GM23338 (cell line): ENCODE measurements at regions not wholly inside any gene's neighbourhood (a gene's known extent, or its start where the extent isn't known, plus 50 kb on each side); places are given as distances from the start of the nearest gene placed in this dataset.

Experiments used
- CREB1 ChIP-seq: fragments of 250-450 bp; sonication (Bioruptor Pico); IDR thresholded peaks from 2 replicates; pipeline ENCODE4 v1.5.0; 2020; ENCODE audit warnings: low read depth, mild to moderate bottlenecking, moderate library complexity
- EZH2 ChIP-seq: fragments of 200-600 bp; sonication (generic); IDR thresholded peaks from one replicate; pipeline ENCODE4 v1.8.0; 2017; ENCODE audit warnings: antibody characterized with exemption, mild to moderate bottlenecking, low read depth; ENCODE audit not compliant: unreplicated experiment
- EZH2phosphoT487 ChIP-seq: fragments of 200-600 bp; sonication (generic); IDR thresholded peaks from one replicate; pipeline ENCODE4 v1.8.1; 2018; ENCODE audit warnings: antibody characterized with exemption; ENCODE audit not compliant: unreplicated experiment
- NANOG ChIP-seq: IDR thresholded peaks from 2 replicates; pipeline ENCODE4 v1.6.1; 2016; ENCODE audit warnings: antibody characterized with exemption, borderline replicate concordance
- POLR2AphosphoS5 ChIP-seq: IDR thresholded peaks from 2 replicates; pipeline ENCODE4 v1.6.1; 2016; ENCODE audit warnings: antibody characterized with exemption, low read depth
- STAT1 ChIP-seq: IDR thresholded peaks from one replicate; pipeline ENCODE4 v1.6.1; 2016; ENCODE audit warnings: antibody characterized with exemption; ENCODE audit not compliant: unreplicated experiment
- ZNF114 ChIP-seq: fragments of 250-450 bp; sonication (Bioruptor Pico); IDR thresholded peaks from 2 replicates; pipeline ENCODE4 v1.5.0; 2020; ENCODE audit warnings: mild to moderate bottlenecking, moderate library complexity
- ZNF331 ChIP-seq: fragments of 250-450 bp; sonication (Bioruptor Pico); IDR thresholded peaks from 2 replicates; pipeline ENCODE4 v1.5.0; 2020; ENCODE audit warnings: low read depth, mild to moderate bottlenecking, moderate library complexity
- TF ChIP-seq, protein P1 (sequence below), 2 experiments: fragments of 200-600 bp in 1 of 2; sonication (generic) in 1 of 2; conservative IDR thresholded peaks; 2 replicates each; pipeline versions ENCODE4 v1.5.1 to v1.6.1; 2016 to 2017; ENCODE audit warnings: antibody characterized with exemption in 2 of 2, low read depth in 2 of 2, mild to moderate bottlenecking in 2 of 2, moderate library complexity in 1 of 2
- TF ChIP-seq, protein P2 (sequence below): IDR thresholded peaks from one replicate; pipeline ENCODE4 v1.6.1; 2018; ENCODE audit warnings: antibody characterized with exemption; ENCODE audit not compliant: unreplicated experiment
- TF ChIP-seq, protein P3 (sequence below): IDR thresholded peaks from 2 replicates; pipeline ENCODE4 v1.6.1; 2016; ENCODE audit warnings: antibody characterized with exemption

DNA sequence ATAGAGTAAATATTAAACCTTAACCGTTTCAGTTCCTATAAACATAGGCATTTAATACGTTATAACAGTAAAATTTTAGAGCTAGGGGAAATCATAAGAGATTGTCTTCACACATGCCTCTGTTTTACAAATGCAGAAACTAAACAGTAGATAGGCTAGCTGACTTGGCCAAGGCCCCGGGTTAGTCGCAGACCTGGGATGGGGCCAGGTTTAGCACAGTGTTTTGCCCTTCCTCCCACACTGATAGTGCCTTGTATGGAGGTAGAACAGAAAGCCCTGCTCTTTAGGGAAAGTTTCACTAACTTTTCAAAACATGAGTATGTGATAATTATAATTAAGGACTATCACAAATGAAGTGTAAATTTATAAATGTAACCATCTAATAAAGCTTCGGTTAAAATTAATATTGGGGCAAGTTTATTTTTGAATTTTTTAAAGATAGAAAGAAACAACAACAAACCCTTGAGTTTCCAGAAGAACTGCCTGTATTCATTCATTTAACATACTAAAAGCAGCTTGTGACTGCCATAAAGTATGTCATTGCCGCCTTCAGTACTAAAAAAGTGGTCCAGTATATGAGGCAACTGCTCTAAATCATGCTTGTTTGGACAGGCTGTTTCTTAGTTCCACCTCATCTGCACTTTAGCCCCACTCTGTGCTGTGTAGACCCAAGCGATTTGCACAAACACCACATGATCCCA lies 62.5 kb upstream of the LOC128125822 start:
- TF ChIP-seq, protein P1, sequence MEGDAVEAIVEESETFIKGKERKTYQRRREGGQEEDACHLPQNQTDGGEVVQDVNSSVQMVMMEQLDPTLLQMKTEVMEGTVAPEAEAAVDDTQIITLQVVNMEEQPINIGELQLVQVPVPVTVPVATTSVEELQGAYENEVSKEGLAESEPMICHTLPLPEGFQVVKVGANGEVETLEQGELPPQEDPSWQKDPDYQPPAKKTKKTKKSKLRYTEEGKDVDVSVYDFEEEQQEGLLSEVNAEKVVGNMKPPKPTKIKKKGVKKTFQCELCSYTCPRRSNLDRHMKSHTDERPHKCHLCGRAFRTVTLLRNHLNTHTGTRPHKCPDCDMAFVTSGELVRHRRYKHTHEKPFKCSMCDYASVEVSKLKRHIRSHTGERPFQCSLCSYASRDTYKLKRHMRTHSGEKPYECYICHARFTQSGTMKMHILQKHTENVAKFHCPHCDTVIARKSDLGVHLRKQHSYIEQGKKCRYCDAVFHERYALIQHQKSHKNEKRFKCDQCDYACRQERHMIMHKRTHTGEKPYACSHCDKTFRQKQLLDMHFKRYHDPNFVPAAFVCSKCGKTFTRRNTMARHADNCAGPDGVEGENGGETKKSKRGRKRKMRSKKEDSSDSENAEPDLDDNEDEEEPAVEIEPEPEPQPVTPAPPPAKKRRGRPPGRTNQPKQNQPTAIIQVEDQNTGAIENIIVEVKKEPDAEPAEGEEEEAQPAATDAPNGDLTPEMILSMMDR (conservative IDR thresholded peaks at IDR 0.05; ENCODE audit: low read depth in 2 of 2), result no peak
- TF ChIP-seq EZH2phosphoT487 (no peak), EZH2 (no peak), STAT1 (no peak), POLR2AphosphoS5 (no peak), CREB1 (CRISPR knock-in tag) (no peak), ZNF331 (CRISPR knock-in tag) (no peak), ZNF114 (CRISPR knock-in tag) (no peak), NANOG (no peak)
- TF ChIP-seq, protein P2, sequence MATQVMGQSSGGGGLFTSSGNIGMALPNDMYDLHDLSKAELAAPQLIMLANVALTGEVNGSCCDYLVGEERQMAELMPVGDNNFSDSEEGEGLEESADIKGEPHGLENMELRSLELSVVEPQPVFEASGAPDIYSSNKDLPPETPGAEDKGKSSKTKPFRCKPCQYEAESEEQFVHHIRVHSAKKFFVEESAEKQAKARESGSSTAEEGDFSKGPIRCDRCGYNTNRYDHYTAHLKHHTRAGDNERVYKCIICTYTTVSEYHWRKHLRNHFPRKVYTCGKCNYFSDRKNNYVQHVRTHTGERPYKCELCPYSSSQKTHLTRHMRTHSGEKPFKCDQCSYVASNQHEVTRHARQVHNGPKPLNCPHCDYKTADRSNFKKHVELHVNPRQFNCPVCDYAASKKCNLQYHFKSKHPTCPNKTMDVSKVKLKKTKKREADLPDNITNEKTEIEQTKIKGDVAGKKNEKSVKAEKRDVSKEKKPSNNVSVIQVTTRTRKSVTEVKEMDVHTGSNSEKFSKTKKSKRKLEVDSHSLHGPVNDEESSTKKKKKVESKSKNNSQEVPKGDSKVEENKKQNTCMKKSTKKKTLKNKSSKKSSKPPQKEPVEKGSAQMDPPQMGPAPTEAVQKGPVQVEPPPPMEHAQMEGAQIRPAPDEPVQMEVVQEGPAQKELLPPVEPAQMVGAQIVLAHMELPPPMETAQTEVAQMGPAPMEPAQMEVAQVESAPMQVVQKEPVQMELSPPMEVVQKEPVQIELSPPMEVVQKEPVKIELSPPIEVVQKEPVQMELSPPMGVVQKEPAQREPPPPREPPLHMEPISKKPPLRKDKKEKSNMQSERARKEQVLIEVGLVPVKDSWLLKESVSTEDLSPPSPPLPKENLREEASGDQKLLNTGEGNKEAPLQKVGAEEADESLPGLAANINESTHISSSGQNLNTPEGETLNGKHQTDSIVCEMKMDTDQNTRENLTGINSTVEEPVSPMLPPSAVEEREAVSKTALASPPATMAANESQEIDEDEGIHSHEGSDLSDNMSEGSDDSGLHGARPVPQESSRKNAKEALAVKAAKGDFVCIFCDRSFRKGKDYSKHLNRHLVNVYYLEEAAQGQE, result no peak
- TF ChIP-seq, protein P3, sequence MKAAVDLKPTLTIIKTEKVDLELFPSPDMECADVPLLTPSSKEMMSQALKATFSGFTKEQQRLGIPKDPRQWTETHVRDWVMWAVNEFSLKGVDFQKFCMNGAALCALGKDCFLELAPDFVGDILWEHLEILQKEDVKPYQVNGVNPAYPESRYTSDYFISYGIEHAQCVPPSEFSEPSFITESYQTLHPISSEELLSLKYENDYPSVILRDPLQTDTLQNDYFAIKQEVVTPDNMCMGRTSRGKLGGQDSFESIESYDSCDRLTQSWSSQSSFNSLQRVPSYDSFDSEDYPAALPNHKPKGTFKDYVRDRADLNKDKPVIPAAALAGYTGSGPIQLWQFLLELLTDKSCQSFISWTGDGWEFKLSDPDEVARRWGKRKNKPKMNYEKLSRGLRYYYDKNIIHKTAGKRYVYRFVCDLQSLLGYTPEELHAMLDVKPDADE, result no peak
